Tibial nerve (tissue), 4 donors: ENCODE measurements at regions not wholly inside any gene's neighbourhood (a gene's known extent, or its start where the extent isn't known, plus 50 kb on each side); places are given as distances from the start of the nearest gene placed in this dataset.

Experiments used
- DNase-seq, 2 donors: peaks; one replicate each; pipeline ENCODE4 v3.0.0-alpha.2; 2019; ENCODE audit warnings: low spot score in 2 of 2
- H3K27ac ChIP-seq, 4 donors: fragments of 200-600 bp; sonication (generic) in 3 of 4; one replicate each; pipeline ENCODE4 v1.5.1; 2017 to 2019; ENCODE audit warnings: mild to moderate bottlenecking in 1 of 4
- H3K27me3 ChIP-seq, 2 donors: fragments of 200-600 bp; sonication (generic) in 1 of 2; one replicate each; pipeline versions ENCODE4 v1.5.1 to v1.6.0; 2017 to 2019
- H3K36me3 ChIP-seq, 3 donors: fragments of 200-600 bp; sonication (generic); one replicate each; pipeline ENCODE4 v1.5.1; 2018 to 2019
- H3K4me1 ChIP-seq, 4 donors: fragments of 200-600 bp; sonication (generic) in 3 of 4; one replicate each; pipeline ENCODE4 v1.5.1; 2017 to 2019
- H3K4me3 ChIP-seq, 4 donors: fragments of 200-600 bp; sonication (generic) in 3 of 4; one replicate each; pipeline ENCODE4 v1.5.1; 2017 to 2019; ENCODE audit warnings: mild to moderate bottlenecking in 1 of 4, moderate library complexity in 1 of 4
- H3K9me3 ChIP-seq, 4 donors: fragments of 200-600 bp; sonication (generic) in 3 of 4; one replicate each; pipeline ENCODE4 v1.5.1; 2017 to 2019
- EP300 ChIP-seq, 2 donors: sonication (generic); formaldehyde crosslinking; IDR thresholded peaks; one replicate each; pipeline ENCODE4 v1.6.1; 2017; ENCODE audit warnings: antibody characterized with exemption in 2 of 2, mild to moderate bottlenecking in 1 of 2
- POLR2A ChIP-seq, 2 donors: fragments of 450-650 bp; IDR thresholded peaks; one replicate each; pipeline ENCODE4 v1.6.1; 2017; ENCODE audit warnings: antibody characterized with exemption in 2 of 2, mild to moderate bottlenecking in 2 of 2, moderate library complexity in 2 of 2
- WGBS, 2 donors: methylation state at CpG; one replicate each; pipeline ENCODE4 v1.1.5; 2018; 5-methylcytosine and 5-hydroxymethylcytosine counted together
- TF ChIP-seq, protein P1 (sequence below), 5 experiments: fragments of 200-600 bp in 3 of 5; fragments of 450-650 bp in 2 of 5; sonication (generic) in 3 of 5; IDR thresholded peaks; one replicate each; pipeline ENCODE4 v1.5.1; 2016 to 2019; ENCODE audit warnings: antibody characterized with exemption in 5 of 5, mild to moderate bottlenecking in 3 of 5, moderate library complexity in 2 of 5

DNA sequence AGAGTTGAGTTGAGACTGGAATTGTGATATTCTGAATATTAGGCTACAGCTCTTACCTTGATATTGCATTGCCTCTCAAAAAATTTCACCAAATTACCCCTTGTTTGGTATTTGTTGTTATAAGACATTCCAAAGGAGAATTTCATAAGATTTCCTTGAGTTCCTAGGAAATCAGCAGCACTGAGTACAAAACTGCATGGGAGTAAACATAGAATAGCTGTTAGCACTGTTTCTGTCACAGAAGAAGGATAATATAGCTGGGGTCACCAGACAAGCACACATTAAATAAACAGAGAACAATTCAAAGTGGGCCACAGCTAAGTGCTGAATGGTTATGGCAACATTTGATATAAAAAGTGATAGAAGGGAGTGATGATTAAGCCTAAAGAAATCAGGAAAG lies 724.3 kb downstream of the PRELID2 start:
- no peaks in the 10 kb centered on the region for H3K36me3 ChIP-seq
- H3K27ac ChIP-seq, result no peak overlapping the region
- H3K4me3 ChIP-seq, result no peak overlapping the region
- TF ChIP-seq EP300 (IDR thresholded peaks at IDR 0.05), result no peak
- TF ChIP-seq, protein P1, sequence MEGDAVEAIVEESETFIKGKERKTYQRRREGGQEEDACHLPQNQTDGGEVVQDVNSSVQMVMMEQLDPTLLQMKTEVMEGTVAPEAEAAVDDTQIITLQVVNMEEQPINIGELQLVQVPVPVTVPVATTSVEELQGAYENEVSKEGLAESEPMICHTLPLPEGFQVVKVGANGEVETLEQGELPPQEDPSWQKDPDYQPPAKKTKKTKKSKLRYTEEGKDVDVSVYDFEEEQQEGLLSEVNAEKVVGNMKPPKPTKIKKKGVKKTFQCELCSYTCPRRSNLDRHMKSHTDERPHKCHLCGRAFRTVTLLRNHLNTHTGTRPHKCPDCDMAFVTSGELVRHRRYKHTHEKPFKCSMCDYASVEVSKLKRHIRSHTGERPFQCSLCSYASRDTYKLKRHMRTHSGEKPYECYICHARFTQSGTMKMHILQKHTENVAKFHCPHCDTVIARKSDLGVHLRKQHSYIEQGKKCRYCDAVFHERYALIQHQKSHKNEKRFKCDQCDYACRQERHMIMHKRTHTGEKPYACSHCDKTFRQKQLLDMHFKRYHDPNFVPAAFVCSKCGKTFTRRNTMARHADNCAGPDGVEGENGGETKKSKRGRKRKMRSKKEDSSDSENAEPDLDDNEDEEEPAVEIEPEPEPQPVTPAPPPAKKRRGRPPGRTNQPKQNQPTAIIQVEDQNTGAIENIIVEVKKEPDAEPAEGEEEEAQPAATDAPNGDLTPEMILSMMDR (IDR thresholded peaks at IDR 0.05), result no peak
- no peak for TF ChIP-seq POLR2A (IDR thresholded peaks at IDR 0.05)
- H3K27me3 ChIP-seq, result no peaks in the 10 kb centered on the region
- no peaks in the 10 kb centered on the region for H3K4me1 ChIP-seq
- no peak for DNase-seq
- H3K9me3 ChIP-seq, result no peaks in the 10 kb centered on the region

DNA sequence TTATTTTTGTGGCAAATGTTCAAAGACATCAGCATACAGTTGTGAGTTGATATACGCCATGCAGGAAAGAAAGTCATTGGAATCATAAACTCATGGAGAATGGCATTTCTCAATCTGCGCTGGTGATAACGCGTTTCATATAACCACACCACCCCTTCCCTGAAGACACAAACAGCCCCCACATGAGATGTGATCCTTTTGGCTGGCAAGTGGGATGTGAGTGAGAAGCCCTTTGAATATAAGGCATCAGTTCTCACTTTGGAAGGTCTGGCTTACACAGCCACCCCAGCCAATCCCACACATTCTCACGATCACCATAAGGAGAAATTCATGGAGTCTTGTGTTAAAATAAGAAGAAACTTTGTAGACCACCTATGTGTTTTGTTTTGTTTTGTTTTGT lies 725.0 kb downstream of the PRELID2 start:
- Histone ChIP-seq H3K9me3 (no peaks in the 10 kb centered on the region), H3K27me3 (no peaks in the 10 kb centered on the region), H3K4me3 (no peak overlapping the region), H3K36me3 (no peaks in the 10 kb centered on the region), H3K4me1 (no peaks in the 10 kb centered on the region), H3K27ac (no peak overlapping the region)
- no peak for TF ChIP-seq POLR2A (IDR thresholded peaks at IDR 0.05)
- TF ChIP-seq, protein P1 (IDR thresholded peaks at IDR 0.05), result no peak
- no peak for TF ChIP-seq EP300 (IDR thresholded peaks at IDR 0.05)
- DNase-seq, result no peak
- 90 to 93% methylated on average over 5 of the region's 5 CpGs for WGBS, 2 donors

DNA sequence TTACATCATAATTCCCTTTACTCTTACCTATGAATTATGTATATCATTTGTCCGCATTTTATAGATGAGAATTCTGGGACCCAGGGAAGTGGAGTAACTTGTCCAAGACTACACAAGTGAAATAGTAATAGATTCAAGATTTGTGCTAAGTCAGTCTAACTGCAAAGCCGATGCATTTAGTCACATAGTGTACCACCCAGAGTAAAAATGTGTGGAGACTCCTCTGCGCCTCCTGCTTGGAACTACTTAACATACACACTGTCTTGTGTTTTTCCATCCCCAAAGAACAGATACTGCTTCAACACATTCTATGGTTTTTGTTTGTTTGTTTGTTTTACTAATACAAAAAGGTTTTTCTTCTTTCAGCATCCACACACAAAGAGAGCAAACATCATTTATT lies 729.8 kb downstream of the PRELID2 start:
- WGBS, 2 donors, result 95 to 96% methylated on average over 3 of the region's 3 CpGs
- Histone ChIP-seq H3K27ac (no peak overlapping the region), H3K4me3 (no peak overlapping the region), H3K9me3 (no peaks in the 10 kb centered on the region), H3K4me1 (no peaks in the 10 kb centered on the region), H3K36me3 (no peaks in the 10 kb centered on the region), H3K27me3 (no peaks in the 10 kb centered on the region)
- DNase-seq, result no peak
- TF ChIP-seq, protein P1 (IDR thresholded peaks at IDR 0.05), result no peak
- TF ChIP-seq POLR2A (IDR thresholded peaks at IDR 0.05), result no peak
- no peak for TF ChIP-seq EP300 (IDR thresholded peaks at IDR 0.05)

DNA sequence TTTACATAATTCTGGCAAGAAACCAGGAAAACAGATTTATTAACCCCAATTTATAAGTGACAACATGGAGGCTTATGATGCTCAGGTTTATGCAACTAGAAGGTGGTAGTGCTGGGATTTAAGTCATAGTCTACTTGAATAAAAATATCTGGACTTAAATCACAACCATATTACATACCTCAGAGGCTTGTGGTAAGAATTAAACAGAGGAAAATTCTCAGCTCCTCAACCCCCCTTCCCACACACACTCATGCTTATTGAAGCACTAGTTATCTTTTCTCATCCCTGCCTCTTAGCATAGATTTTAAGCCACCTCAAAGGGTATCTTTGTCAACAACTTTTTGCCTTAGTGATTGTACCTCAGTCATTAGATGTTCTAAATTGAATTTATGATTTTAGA lies 731.0 kb downstream of the PRELID2 start:
- TF ChIP-seq EP300 (IDR thresholded peaks at IDR 0.05), result no peak
- TF ChIP-seq, protein P1 (IDR thresholded peaks at IDR 0.05), result no peak
- no peak for TF ChIP-seq POLR2A (IDR thresholded peaks at IDR 0.05)
- Histone ChIP-seq H3K36me3 (no peaks in the 10 kb centered on the region), H3K27ac (no peak overlapping the region), H3K4me3 (no peak overlapping the region), H3K4me1 (no peaks in the 10 kb centered on the region), H3K27me3 (no peaks in the 10 kb centered on the region), H3K9me3 (no peaks in the 10 kb centered on the region)
- no peak for DNase-seq

DNA sequence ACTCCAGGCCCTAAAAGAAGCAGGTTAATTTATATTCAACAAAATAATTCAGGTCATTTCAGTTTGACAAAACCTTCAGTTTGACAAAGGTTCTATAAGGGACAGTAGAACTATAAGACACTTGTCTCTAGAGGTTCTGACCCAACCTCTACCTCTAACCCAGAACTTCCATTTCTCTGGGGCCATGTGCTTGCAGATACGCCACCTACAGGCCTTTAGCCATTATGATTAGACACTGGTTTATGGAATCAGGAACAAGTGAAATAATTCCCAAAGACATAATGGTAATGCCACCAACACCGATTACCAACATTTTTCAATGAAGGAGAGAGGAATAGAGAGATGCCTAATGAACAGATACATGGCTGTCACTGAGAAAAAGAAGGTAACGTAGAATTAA lies 733.9 kb downstream of the PRELID2 start:
- Histone ChIP-seq H3K9me3 (no peaks in the 10 kb centered on the region), H3K27me3 (no peaks in the 10 kb centered on the region), H3K4me3 (no peak overlapping the region), H3K4me1 (no peaks in the 10 kb centered on the region), H3K36me3 (no peaks in the 10 kb centered on the region), H3K27ac (no peak overlapping the region)
- no peak for DNase-seq
- 92 to 94% methylated on average over 3 of the region's 3 CpGs for WGBS, 2 donors
- TF ChIP-seq, protein P1 (IDR thresholded peaks at IDR 0.05), result no peak
- TF ChIP-seq POLR2A (IDR thresholded peaks at IDR 0.05) (no peak), EP300 (IDR thresholded peaks at IDR 0.05) (no peak)
